GM12874 (cell line): ENCODE measurements at regions not wholly inside any gene's neighbourhood (a gene's known extent, or its start where the extent isn't known, plus 50 kb on each side); places are given as distances from the start of the nearest gene placed in this dataset.

Source experiments
- TF ChIP-seq, protein P1 (sequence below): IDR thresholded peaks from 2 replicates; pipeline ENCODE4 v1.5.1; 2011; ENCODE audit warnings: low read depth, mild to moderate bottlenecking, control low read depth, low read length, moderate library complexity; ENCODE audit not compliant: insufficient read depth

DNA sequence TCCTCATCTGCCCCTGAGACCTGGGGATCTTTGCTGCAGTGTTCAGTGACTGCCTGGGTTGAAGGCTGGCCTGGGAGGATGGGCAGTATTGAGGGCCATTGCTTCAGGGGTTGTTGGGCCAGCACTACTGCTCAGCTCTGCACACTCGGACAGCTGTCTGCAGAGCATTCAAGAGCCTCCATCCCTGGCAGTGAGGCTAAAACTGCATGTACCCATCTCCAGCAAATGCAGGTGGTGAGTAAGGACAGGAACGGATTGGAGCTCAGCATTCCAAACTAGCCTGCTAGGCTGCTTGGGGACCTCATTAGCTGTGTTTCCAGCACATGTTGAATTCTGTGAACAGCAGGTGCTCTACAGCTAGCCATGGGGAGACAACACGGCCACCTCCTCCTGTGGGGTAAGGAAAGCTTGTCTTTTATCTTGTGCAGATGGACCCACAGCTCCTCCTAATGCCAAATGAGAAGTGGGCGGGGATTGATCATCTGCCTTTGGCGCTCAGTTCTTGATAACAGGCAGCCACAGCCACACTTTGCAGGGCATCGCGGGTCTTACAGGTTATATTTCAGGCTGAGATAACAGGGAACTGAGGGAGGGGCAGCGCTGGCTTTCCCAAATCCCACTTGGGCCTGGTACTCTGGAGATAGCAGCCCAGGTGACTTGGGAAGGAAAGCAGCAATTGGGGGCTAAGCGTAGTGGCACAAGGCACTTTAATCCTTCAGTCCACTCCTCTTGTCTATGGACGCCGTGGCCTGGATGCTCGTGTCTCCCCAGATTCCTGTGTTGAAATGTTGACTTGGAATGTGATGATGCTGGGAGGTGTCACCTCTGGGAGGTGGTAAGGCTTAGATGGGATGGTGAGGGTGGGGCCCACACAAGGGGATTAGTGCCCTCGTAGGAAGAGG, 254.5 kb upstream of the B3GAT1 start:
- TF ChIP-seq, protein P1, sequence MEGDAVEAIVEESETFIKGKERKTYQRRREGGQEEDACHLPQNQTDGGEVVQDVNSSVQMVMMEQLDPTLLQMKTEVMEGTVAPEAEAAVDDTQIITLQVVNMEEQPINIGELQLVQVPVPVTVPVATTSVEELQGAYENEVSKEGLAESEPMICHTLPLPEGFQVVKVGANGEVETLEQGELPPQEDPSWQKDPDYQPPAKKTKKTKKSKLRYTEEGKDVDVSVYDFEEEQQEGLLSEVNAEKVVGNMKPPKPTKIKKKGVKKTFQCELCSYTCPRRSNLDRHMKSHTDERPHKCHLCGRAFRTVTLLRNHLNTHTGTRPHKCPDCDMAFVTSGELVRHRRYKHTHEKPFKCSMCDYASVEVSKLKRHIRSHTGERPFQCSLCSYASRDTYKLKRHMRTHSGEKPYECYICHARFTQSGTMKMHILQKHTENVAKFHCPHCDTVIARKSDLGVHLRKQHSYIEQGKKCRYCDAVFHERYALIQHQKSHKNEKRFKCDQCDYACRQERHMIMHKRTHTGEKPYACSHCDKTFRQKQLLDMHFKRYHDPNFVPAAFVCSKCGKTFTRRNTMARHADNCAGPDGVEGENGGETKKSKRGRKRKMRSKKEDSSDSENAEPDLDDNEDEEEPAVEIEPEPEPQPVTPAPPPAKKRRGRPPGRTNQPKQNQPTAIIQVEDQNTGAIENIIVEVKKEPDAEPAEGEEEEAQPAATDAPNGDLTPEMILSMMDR, result no peak

DNA sequence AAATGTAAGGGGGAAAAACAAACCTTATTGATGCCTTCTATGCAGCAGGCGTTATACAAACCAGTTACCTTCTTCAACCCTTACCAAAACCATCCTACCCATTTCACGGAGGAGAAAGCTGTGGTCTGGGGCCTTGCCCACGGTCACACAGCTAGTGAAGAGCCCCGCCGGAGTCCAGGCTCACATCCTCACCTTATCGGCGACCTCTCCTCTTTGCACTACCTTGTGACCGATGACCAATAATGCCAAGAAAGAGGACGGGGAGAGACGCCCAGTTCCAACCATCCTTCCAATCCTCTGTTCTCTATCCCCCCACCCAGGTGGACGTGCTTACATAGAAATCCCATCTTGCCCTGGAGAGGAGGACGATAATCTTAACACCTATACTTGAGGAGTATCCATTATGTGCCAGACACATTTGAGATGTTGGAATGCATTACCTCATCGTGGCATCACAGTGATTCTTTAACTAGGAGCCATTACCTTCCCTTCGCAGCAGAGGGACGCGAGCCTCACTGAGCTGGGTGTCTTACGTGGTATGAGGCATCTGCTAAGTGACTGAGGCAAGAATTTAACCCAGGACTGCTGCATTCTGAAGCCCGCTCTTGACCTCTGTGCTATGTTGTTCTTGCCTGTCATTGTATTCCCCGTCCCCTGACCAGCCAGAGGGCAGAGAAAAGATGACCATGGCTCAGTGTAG, 253.7 kb upstream of the B3GAT1 start:
- TF ChIP-seq, protein P1, result no peak

DNA sequence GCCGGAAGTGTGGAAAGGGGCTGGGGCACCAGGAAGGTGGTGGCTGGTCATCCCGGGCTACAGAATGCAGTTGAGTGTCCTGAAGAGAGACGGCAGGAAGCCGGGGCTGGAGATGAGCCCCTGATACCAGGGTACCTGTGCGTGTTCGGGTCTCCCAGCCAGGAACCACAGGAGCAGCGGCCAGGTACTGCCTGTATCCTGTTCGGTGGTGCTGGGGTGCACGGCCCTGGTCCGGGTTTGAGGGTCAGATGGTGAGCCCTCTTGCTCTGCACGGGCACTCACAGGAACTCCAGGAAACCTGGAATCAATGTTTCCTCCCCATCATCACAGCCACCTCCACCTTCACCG, 253.1 kb upstream of the B3GAT1 start:
- TF ChIP-seq, protein P1, result no peak

DNA sequence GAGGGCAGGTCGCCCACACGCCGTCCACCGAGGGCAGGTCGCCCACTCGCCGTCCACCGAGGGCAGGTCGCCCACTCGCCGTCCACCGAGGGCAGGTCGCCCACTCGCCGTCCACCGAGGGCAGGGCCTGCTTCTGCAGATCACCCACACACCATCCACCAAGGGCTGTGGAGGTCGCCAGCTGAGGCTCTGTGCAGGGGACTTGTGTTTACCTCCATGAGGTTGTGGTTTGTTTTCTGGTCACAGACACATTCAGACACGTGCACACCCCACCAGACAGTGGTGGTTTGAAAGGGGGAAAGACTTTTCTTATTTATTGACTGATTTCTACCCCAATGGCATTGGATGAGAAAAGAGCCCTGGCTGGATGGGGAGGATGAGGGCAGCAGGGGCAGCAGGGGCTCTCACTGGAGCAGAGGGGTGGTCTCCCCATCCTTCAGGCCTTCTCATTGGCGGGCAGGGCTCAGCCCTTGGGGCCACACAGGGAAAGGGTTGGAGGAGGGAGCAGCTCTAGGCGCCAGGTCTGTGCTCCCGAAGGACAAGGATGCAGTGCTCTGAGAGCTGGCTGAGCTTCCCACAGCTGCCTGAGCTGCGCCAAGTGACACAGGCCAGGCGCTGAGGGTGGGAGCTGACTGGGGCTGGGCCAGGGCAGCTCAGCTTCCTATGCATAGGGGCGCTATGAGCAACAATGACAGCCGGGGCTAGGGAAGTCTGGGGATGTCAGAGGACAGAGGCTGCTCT, 252.6 kb upstream of the B3GAT1 start:
- TF ChIP-seq, protein P1, result no peak

DNA sequence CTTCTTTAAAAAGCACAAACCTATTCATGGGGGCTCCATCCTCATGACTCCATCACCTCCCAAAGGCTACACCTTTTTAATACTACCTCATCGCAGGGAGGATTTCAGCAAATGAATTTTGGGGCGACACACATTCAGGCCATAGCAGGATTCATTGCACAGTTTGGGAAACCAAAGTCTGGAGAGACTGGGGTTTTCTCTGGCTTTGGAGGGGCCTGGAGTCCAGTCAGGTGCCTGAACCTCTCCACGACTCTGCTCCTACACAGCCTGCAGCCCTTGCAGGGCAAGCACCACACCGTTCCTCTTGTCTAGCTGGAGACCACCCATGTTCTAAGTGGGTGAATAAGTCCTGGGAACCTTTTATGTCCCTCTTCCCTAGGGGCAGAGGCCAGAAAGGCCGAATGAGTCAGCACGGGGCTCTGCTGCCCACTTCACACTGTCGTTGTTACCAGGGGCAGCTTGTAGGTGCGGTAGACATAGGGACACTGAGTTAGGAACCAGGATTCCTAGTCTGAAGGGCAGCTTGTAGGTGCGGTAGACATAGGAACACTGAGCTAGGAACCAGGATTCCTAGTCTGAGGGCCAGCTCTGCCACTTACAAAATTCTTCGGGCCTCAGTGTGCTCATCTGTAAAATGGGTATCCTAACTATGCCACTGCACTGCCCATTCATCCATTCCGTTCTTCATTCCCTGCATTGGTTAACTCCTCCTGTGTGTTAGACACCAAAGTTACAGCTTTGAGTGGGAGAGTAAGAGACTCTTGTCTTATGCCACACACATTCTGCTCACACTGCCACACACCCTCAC, 251.7 kb upstream of the B3GAT1 start:
- TF ChIP-seq, protein P1, result no peak

DNA sequence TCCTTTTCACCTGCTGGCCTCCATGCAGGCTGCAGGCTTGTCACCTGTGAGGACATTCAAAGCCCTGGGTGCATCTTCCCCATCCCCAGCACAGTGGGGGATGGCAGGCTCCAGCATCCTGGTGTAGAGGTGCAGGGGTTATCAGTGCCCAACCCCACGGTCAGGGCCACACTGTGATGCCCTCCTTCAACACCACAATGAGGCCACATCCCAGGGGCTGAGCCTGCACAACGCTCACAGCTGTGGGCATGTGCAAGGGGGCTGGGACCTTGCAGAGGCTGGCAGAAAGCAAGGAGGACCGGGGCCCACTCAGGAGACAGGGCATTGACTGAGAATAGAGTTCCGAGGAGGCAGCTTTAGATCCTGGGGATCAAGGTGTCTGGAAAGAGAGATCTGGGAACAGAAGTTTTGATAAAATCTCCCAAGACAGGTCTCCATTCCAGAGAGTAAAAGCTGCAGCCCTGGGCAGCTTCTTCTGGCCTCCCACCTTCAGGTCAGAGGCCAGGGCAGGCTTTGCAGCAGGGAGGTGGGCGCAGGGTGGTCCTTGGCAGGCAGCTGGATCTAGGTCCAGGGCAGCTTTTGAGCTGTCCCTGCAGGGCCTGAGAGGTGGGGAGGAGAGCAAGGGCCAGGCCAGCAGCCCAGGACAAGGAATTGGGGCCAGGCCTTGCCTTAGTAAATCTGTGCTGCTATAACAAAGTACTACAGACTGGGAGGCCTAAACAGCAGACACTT, 250.8 kb upstream of the B3GAT1 start:
- TF ChIP-seq, protein P1, result no peak
